Transverse colon (tissue), 4 donors: ENCODE measurements at regions not wholly inside any gene's neighbourhood (a gene's known extent, or its start where the extent isn't known, plus 50 kb on each side); places are given as distances from the start of the nearest gene placed in this dataset.

Experiments used
- DNase-seq: peaks from one replicate; pipeline ENCODE4 v3.0.0-alpha.2; 2019
- H3K27ac ChIP-seq, 4 donors: fragments of 200-600 bp; sonication (generic); 2 replicates each; pipeline ENCODE4 v1.5.1; 2016 to 2018; ENCODE audit warnings: inconsistent platforms in 4 of 4
- H3K27me3 ChIP-seq: fragments of 200-600 bp; sonication (generic); 2 replicates; pipeline ENCODE4 v1.5.1; 2017; ENCODE audit warnings: inconsistent platforms
- H3K36me3 ChIP-seq, 4 donors: fragments of 200-600 bp; sonication (generic); 2 replicates each; pipeline ENCODE4 v1.5.1; 2017 to 2019; ENCODE audit warnings: inconsistent platforms in 4 of 4
- H3K4me1 ChIP-seq, 4 donors: fragments of 200-600 bp; sonication (generic); 2 replicates each; pipeline ENCODE4 v1.5.1; 2017 to 2020; ENCODE audit warnings: inconsistent platforms in 4 of 4
- H3K4me3 ChIP-seq, 4 donors: fragments of 200-600 bp; sonication (generic); 1 replicate in 1 of 4; 2 replicates in 3 of 4; pipeline versions ENCODE4 v1.5.1 to v1.6.1; 2017 to 2019; ENCODE audit warnings: inconsistent platforms in 4 of 4
- H3K9me3 ChIP-seq, 2 donors: fragments of 200-600 bp; sonication (generic); 2 replicates each; pipeline ENCODE4 v1.5.1; 2017 to 2019; ENCODE audit warnings: inconsistent platforms in 2 of 2
- EP300 ChIP-seq: sonication (generic); formaldehyde crosslinking; IDR thresholded peaks from one replicate; pipeline ENCODE4 v1.6.1; 2017; ENCODE audit warnings: antibody characterized with exemption, low read depth
- POLR2A ChIP-seq: fragments of 450-650 bp; IDR thresholded peaks from one replicate; pipeline ENCODE4 v1.6.1; 2016; ENCODE audit warnings: antibody characterized with exemption, mild to moderate bottlenecking, moderate library complexity
- POLR2AphosphoS5 ChIP-seq, 3 donors: sonication (generic); formaldehyde crosslinking; IDR thresholded peaks; one replicate each; pipeline ENCODE4 v1.6.1; 2016; ENCODE audit warnings: antibody characterized with exemption in 3 of 3
- WGBS, 2 donors: methylation state at CpG; one replicate each; pipeline ENCODE4 v1.1.5; 2018; ENCODE audit warnings: low coverage in 1 of 2; 5-methylcytosine and 5-hydroxymethylcytosine counted together
- in situ Hi-C, 4 donors: fragments of 200-750 bp; cut with MboI; loops; one replicate each; pipeline versions ENCODE4 v1.15.0 to v1.15.1; 2017; ENCODE audit warnings: low sequenced_read_pairs in 3 of 4, low pct_ligation_motif_present in 1 of 4, low pct_unique_long_range_greater_than_20kb in 1 of 4
- intact Hi-C: fragments of 100-400 bp; cut with DNase I; formaldehyde crosslinking; loops from one replicate; pipeline ENCODE4 v1.15.1; 2023; ENCODE audit warnings: low total_unique reads
- TF ChIP-seq, protein P1 (sequence below), 5 experiments: fragments of 200-600 bp in 3 of 5; fragments of 450-650 bp in 2 of 5; sonication (generic) in 3 of 5; IDR thresholded peaks; 1 replicate in 2 of 5; 2 replicates in 3 of 5; pipeline ENCODE4 v1.5.1; 2016 to 2017; ENCODE audit warnings: antibody characterized with exemption in 5 of 5, inconsistent platforms in 3 of 5, mild to moderate bottlenecking in 2 of 5, moderate library complexity in 1 of 5

DNA sequence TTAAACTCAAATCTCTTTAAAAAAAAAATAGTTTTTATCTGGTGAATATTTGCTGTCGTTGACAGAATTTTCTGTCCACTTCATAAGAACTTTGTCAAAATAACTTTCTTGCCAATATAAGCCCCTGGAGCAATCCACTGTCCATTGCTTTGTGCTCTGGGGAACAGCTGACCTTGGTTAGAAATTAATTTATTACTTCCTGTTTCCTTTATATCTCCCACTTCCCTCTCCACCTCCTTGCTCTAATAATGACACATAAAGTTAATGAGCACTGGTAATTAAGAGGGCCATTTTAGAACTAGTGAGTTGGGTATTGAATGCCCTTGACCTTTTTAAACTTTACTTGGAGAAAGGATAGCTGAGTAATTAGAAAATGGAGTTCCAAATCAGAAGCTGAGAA is 151.3 kb upstream of the LEF1 start:
- intact Hi-C loops (no loop called here), in situ Hi-C loops (no loop called here)
- Histone ChIP-seq H3K27me3 (no peaks in the 10 kb centered on the region), H3K36me3 (no peaks in the 10 kb centered on the region), H3K4me1 (no peaks in the 10 kb centered on the region), H3K4me3 (no peak overlapping the region), H3K9me3 (peaks cover 0 to 3% of the 10 kb centered on the region in 2 donors), H3K27ac (no peak overlapping the region)
- no peak for DNase-seq
- TF ChIP-seq, protein P1, sequence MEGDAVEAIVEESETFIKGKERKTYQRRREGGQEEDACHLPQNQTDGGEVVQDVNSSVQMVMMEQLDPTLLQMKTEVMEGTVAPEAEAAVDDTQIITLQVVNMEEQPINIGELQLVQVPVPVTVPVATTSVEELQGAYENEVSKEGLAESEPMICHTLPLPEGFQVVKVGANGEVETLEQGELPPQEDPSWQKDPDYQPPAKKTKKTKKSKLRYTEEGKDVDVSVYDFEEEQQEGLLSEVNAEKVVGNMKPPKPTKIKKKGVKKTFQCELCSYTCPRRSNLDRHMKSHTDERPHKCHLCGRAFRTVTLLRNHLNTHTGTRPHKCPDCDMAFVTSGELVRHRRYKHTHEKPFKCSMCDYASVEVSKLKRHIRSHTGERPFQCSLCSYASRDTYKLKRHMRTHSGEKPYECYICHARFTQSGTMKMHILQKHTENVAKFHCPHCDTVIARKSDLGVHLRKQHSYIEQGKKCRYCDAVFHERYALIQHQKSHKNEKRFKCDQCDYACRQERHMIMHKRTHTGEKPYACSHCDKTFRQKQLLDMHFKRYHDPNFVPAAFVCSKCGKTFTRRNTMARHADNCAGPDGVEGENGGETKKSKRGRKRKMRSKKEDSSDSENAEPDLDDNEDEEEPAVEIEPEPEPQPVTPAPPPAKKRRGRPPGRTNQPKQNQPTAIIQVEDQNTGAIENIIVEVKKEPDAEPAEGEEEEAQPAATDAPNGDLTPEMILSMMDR (IDR thresholded peaks at IDR 0.05), result no peak
- TF ChIP-seq EP300, result no peak
- no peak for TF ChIP-seq POLR2AphosphoS5 (IDR thresholded peaks at IDR 0.05)
- TF ChIP-seq POLR2A, result no peak
- 50 to 51% methylated on average over 1 of the region's 1 CpG for WGBS, 2 donors

DNA sequence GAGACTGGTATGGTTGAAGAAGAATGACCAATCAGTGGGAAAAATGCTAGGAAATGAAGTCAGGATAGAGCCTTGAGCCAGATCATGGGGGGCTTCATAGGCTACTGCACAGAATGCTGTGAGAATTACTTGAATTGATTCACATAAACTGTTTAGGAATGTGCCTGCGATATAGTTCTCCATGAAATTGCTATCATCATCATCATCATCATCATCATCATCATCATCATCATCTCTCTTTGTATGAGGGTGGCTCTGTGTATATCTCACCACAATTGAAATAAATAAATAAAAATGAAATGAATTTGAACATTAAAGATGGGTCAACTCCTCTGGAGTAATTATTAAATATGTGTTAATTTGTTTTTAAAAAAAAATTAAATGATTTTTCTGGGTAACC is 148.6 kb upstream of the LEF1 start:
- no peaks in the 10 kb centered on the region for H3K4me1 ChIP-seq
- no peaks in the 10 kb centered on the region for H3K36me3 ChIP-seq
- no peak overlapping the region for H3K27ac ChIP-seq
- in situ Hi-C loops (no loop called here), intact Hi-C loops (no loop called here)
- DNase-seq, result no peak
- no peaks in the 10 kb centered on the region for H3K27me3 ChIP-seq
- TF ChIP-seq EP300, result no peak
- TF ChIP-seq, protein P1 (IDR thresholded peaks at IDR 0.05), result no peak
- TF ChIP-seq POLR2AphosphoS5 (IDR thresholded peaks at IDR 0.05), result no peak
- no peak for TF ChIP-seq POLR2A
- H3K4me3 ChIP-seq, result no peak overlapping the region
- peaks cover 0 to 2% of the 10 kb centered on the region in 2 donors for H3K9me3 ChIP-seq
- 94 to 100% methylated on average over 1 of the region's 1 CpG for WGBS, 2 donors

DNA sequence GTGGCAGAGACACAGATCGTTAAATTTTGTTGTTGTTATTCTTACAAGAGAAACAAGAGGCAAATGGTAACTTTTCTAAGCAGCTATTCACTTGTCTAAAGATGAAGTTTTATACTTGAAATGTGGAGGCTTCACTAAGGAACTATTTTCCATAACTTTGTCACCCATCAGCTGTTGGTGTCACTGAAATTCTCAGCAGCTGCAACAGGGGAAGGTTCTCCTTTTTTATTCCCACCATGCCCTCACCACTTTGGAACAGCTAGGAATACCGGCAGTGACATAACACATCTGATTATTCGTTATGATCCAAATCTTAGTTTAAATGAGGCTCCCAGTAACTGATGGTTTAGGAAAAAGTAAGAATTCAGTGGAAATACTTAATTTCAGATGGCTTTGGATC is 147.0 kb upstream of the LEF1 start:
- TF ChIP-seq POLR2AphosphoS5 (IDR thresholded peaks at IDR 0.05), result no peak
- no peak for TF ChIP-seq POLR2A
- TF ChIP-seq, protein P1 (IDR thresholded peaks at IDR 0.05), result no peak
- no peak for TF ChIP-seq EP300
- in situ Hi-C loops, result no loop called here
- Histone ChIP-seq H3K36me3 (no peaks in the 10 kb centered on the region), H3K4me1 (no peaks in the 10 kb centered on the region), H3K9me3 (no peaks in the 10 kb centered on the region), H3K27ac (no peak overlapping the region), H3K4me3 (no peak overlapping the region), H3K27me3 (no peaks in the 10 kb centered on the region)
- intact Hi-C loops, result no loop called here
- no peak for DNase-seq
- 60 to 78% methylated on average over 2 to 3 of the region's 3 CpGs for WGBS, 2 donors

DNA sequence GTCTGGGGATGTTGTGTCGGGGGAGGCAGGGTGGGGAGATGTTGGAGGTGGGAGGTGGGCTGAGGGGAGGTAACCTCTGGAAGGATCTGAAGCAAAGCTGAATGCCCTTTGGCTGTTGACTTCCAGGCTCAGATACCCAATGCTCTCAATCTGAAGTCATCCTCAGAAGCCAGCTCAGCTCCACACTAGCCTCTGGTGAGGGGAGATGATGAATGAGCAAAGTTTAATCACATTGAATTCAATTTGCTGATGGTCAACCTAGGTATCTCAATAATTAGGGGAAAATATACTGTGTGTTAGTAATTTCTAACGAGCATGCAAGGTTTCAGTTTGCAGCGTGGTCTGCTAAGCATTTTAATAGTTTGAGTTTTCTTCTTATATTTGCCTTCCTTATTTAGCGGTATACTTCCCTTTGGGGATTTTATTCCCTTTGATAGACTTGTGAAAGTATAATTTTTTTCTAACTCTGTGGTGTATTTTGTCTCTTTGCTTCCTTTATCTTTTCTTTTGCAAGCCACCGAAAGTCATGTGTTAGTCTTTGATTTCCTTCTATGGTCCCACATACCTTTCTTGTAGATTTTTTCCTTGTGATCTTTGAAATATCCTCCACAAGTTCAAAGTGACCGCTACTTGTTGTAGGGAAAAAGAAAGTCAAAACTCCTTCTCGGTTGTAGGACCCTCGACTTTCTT is 146.3 kb upstream of the LEF1 start:
- no peak for DNase-seq
- no peaks in the 10 kb centered on the region for H3K27me3 ChIP-seq
- no peaks in the 10 kb centered on the region for H3K4me1 ChIP-seq
- no peaks in the 10 kb centered on the region for H3K9me3 ChIP-seq
- H3K4me3 ChIP-seq, result no peak overlapping the region
- H3K27ac ChIP-seq, result no peak overlapping the region
- in situ Hi-C loops (no loop called here), intact Hi-C loops (no loop called here)
- 64 to 65% methylated on average over 7 to 8 of the region's 8 CpGs for WGBS, 2 donors
- H3K36me3 ChIP-seq, result no peaks in the 10 kb centered on the region
- TF ChIP-seq POLR2AphosphoS5 (IDR thresholded peaks at IDR 0.05) (no peak), EP300 (no peak), POLR2A (no peak)
- TF ChIP-seq, protein P1 (IDR thresholded peaks at IDR 0.05), result no peak
